IPS DF 4.7 (cell line): ENCODE measurements at regions not wholly inside any gene's neighbourhood (a gene's known extent, or its start where the extent isn't known, plus 50 kb on each side); places are given as distances from the start of the nearest gene placed in this dataset.

Experiments used
- DNase-seq: peaks from one replicate; pipeline ENCODE4 v3.0.0-alpha.2; 2013; ENCODE audit warnings: low spot score; ENCODE audit errors: extremely low read depth

- no peak for DNase-seq
Measured at GRCh38 chr7:16026253-16027020, 340.0 kb upstream of the MEOX2 start.

GRCh38 chr7:16025696-16026095 is 339.2 kb upstream of the MEOX2 start:
- no peak for DNase-seq

- no peak for DNase-seq
Measured at GRCh38 chr7:16023503-16023902, 337.0 kb upstream of the MEOX2 start.

GRCh38 chr7:16023046-16023445 is 336.6 kb upstream of the MEOX2 start:
- no peak for DNase-seq

- no peak for DNase-seq
Measured at GRCh38 chr7:16021851-16022250, 335.4 kb upstream of the MEOX2 start.

GRCh38 chr7:16015981-16016380 is 329.5 kb upstream of the MEOX2 start:
- no peak for DNase-seq

- DNase-seq: no peak
Measured at GRCh38 chr7:16014031-16014430, 327.5 kb upstream of the MEOX2 start.

- DNase-seq: no peak
Measured at GRCh38 chr7:16007911-16008310, 321.4 kb upstream of the MEOX2 start.

GRCh38 chr7:16004702-16005101 is 318.2 kb upstream of the MEOX2 start:
- DNase-seq: no peak

GRCh38 chr7:16001477-16001876 is 315.0 kb upstream of the MEOX2 start:
- no peak for DNase-seq

- DNase-seq: no peak
Measured at GRCh38 chr7:15998617-15999016, 312.1 kb upstream of the MEOX2 start.

GRCh38 chr7:15995027-15995426 is 308.5 kb upstream of the MEOX2 start:
- DNase-seq: no peak

GRCh38 chr7:15989194-15989593 is 302.7 kb upstream of the MEOX2 start:
- no peak for DNase-seq

GRCh38 chr7:15985587-15986384 is 299.3 kb upstream of the MEOX2 start:
- no peak for DNase-seq

- no peak for DNase-seq
Measured at GRCh38 chr7:15977663-15978062, 291.2 kb upstream of the MEOX2 start.

GRCh38 chr7:15972862-15973275 is 286.4 kb upstream of the MEOX2 start:
- DNase-seq: no peak

- no peak for DNase-seq
Measured at GRCh38 chr7:15967551-15967950, 281.1 kb upstream of the MEOX2 start.

- DNase-seq: no peak
Measured at GRCh38 chr7:15967121-15967520, 280.6 kb upstream of the MEOX2 start.

- no peak for DNase-seq
Measured at GRCh38 chr7:15963206-15963605, 276.7 kb upstream of the MEOX2 start.

- no peak for DNase-seq
Measured at GRCh38 chr7:15954671-15955354, 268.3 kb upstream of the MEOX2 start.

- DNase-seq: no peak
Measured at GRCh38 chr7:15950299-15950698, 263.8 kb upstream of the MEOX2 start.

GRCh38 chr7:15947754-15948153 is 261.3 kb upstream of the MEOX2 start:
- DNase-seq: no peak
